ENCODE measurements at regions not wholly inside any gene's neighbourhood (a gene's known extent, or its start where the extent isn't known, plus 50 kb on each side); places are given as distances from the start of the nearest gene placed in this dataset.
A peak's percentile ranks its signal among the peaks of the same experiment; 100 is the strongest.

- H3K27ac Mint-ChIP-seq = peak overlapping the region; percentile 40
These were observed 1139.5 kb downstream of the BCL11A start for GRCh38 chr2:59413751-59414570.

GRCh38 chr2:59399126-59399525, 1154.3 kb downstream of the BCL11A start:
- Mint-ChIP-seq H3K27me3 (ENCODE audit: insufficient read depth) (no peaks in the 10 kb centered on the region), H3K27ac (no peak overlapping the region), H3K4me1 (no peaks in the 10 kb centered on the region), H3K4me3 (no peak overlapping the region), H3K36me3 (ENCODE audit: low read depth) (no peaks in the 10 kb centered on the region), H3K9me3 (peaks cover 2% of the 10 kb centered on the region)
- no peak overlapping the region for H3K9ac ChIP-seq (ENCODE audit: extremely low read depth, low read length, poor library complexity, severe bottlenecking)
- TF ChIP-seq CTCF (conservative IDR thresholded peaks at IDR 0.05) = no peak
- 91% methylated on average over 2 of the region's 2 CpGs; no CpG with 5 or more reads in 1 of the 2 experiments for WGBS, 2 experiments (ENCODE audit: insufficient coverage in 1 of 2, insufficient read length in 1 of 2)
- H3K4me1 ChIP-seq (ENCODE audit: control insufficient read depth, insufficient read depth, low read length) = no peaks in the 10 kb centered on the region
- H3K27me3 ChIP-seq (ENCODE audit: control insufficient read depth, insufficient read depth, low read length, poor library complexity, severe bottlenecking) = no peaks in the 10 kb centered on the region
- no peaks in the 10 kb centered on the region for H3K36me3 ChIP-seq (ENCODE audit: control insufficient read depth, insufficient read depth, low read length)
- no peak overlapping the region for H3K27ac ChIP-seq (ENCODE audit: low read depth, low read length)
- no peaks in the 10 kb centered on the region for H3K9me3 ChIP-seq (ENCODE audit: control insufficient read depth, low read length)
- no peak overlapping the region for H3K4me3 ChIP-seq (ENCODE audit: low read length)
- no peak for DNase-seq

More at GRCh38 chr2:59413751-59414570, 1139.5 kb downstream of the BCL11A start:
- peaks cover 5% of the 10 kb centered on the region for H3K4me1 ChIP-seq (ENCODE audit: control insufficient read depth, insufficient read depth, low read length)
- peaks cover 10% of the 10 kb centered on the region for H3K9me3 Mint-ChIP-seq
- H3K27me3 Mint-ChIP-seq (ENCODE audit: insufficient read depth) = peaks cover 3% of the 10 kb centered on the region
- no peak for DNase-seq
- H3K4me1 Mint-ChIP-seq = peaks cover 26% of the 10 kb centered on the region
- H3K27me3 ChIP-seq (ENCODE audit: control insufficient read depth, insufficient read depth, low read length, poor library complexity, severe bottlenecking) = no peaks in the 10 kb centered on the region
- no peak overlapping the region for H3K9ac ChIP-seq (ENCODE audit: extremely low read depth, low read length, poor library complexity, severe bottlenecking)
- H3K36me3 Mint-ChIP-seq (ENCODE audit: low read depth) = no peaks in the 10 kb centered on the region
- no peak overlapping the region for H3K4me3 ChIP-seq (ENCODE audit: low read length)
- WGBS, 2 experiments (ENCODE audit: insufficient coverage in 1 of 2, insufficient read length in 1 of 2) = 90 to 91% methylated on average over 4 to 11 of the region's 11 CpGs
- no peak overlapping the region for H3K4me3 Mint-ChIP-seq
- H3K36me3 ChIP-seq (ENCODE audit: control insufficient read depth, insufficient read depth, low read length) = no peaks in the 10 kb centered on the region
- TF ChIP-seq CTCF (conservative IDR thresholded peaks at IDR 0.05) = no peak
- H3K9me3 ChIP-seq (ENCODE audit: control insufficient read depth, low read length) = peaks cover 19% of the 10 kb centered on the region
- H3K27ac ChIP-seq (ENCODE audit: low read depth, low read length) = no peak overlapping the region

- no peaks in the 10 kb centered on the region for H3K36me3 ChIP-seq (ENCODE audit: control insufficient read depth, insufficient read depth, low read length)
- H3K4me3 ChIP-seq (ENCODE audit: low read length) = no peak overlapping the region
- H3K9ac ChIP-seq (ENCODE audit: extremely low read depth, low read length, poor library complexity, severe bottlenecking) = no peak overlapping the region
- H3K4me1 ChIP-seq (ENCODE audit: control insufficient read depth, insufficient read depth, low read length) = no peaks in the 10 kb centered on the region
- Mint-ChIP-seq H3K4me3 (no peak overlapping the region), H3K9me3 (peaks cover under 1% of the 10 kb centered on the region), H3K27ac (no peak overlapping the region), H3K36me3 (ENCODE audit: low read depth) (no peaks in the 10 kb centered on the region), H3K4me1 (no peaks in the 10 kb centered on the region), H3K27me3 (ENCODE audit: insufficient read depth) (no peaks in the 10 kb centered on the region)
- H3K27ac ChIP-seq (ENCODE audit: low read depth, low read length) = no peak overlapping the region
- no peaks in the 10 kb centered on the region for H3K27me3 ChIP-seq (ENCODE audit: control insufficient read depth, insufficient read depth, low read length, poor library complexity, severe bottlenecking)
- DNase-seq = no peak
- no peaks in the 10 kb centered on the region for H3K9me3 ChIP-seq (ENCODE audit: control insufficient read depth, low read length)
- no peak for TF ChIP-seq CTCF (conservative IDR thresholded peaks at IDR 0.05)
These were observed 1155.4 kb downstream of the BCL11A start for GRCh38 chr2:59398081-59398480.

Measured in endodermal cell (in vitro differentiated cells).